ENCODE measurements at regions not wholly inside any gene's neighbourhood (a gene's known extent, or its start where the extent isn't known, plus 50 kb on each side); places are given as distances from the start of the nearest gene placed in this dataset.

DNA sequence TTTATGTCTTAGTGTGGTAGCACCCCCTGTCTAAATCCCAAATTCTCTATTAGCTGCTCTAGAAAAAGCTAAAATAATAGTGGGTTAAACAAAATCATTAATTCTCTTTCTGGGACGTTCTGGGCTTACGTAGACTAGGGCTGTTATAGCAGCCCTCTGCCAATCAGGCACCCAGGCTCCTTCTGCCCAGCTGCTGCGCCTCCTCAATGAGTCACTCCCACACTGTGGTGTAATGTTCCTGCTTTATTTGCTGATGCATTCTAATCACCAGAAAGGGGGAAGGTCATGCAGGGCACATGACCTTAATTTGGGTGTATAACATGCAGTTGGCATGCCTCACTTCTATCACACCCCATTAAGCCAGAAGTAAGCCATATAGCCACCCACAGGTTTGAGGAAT lies 294.5 kb downstream of the GALC start:
- Histone ChIP-seq H3K9me3 (ENCODE audit: control insufficient read depth, insufficient read depth, low read length) (peaks cover 17% of the 10 kb centered on the region), H2BK15ac (ENCODE audit: low read depth, low read length) (no peak overlapping the region), H3K18ac (ENCODE audit: low read depth, low read length) (no peak overlapping the region), H4K20me1 (ENCODE audit: insufficient read depth, low read length) (no peaks in the 10 kb centered on the region), H3K4me1 (ENCODE audit: control insufficient read depth, insufficient read depth, low read length) (no peaks in the 10 kb centered on the region), H3K4ac (ENCODE audit: low read depth, low read length) (no peak overlapping the region), H2AK5ac (ENCODE audit: low read depth, low read length) (no peak overlapping the region), H2BK120ac (ENCODE audit: low read depth, low read length) (no peak overlapping the region), H2AFZ (replicated peaks; ENCODE audit: low read length, poor library complexity) (no peak overlapping the region), H3K79me1 (ENCODE audit: low read depth in 1 of 2, low read length in 2 of 2) (no peaks in the 10 kb centered on the region), H3K9me1 (ENCODE audit: insufficient read depth, low read length) (no peaks in the 10 kb centered on the region), H3K27ac (ENCODE audit: insufficient read depth, low read length) (no peak overlapping the region), H2BK5ac (ENCODE audit: low read depth, low read length, poor library complexity, severe bottlenecking) (no peak overlapping the region), H3K27me3 (ENCODE audit: control insufficient read depth, insufficient read depth, low read length) (no peaks in the 10 kb centered on the region), H3K56ac (ENCODE audit: extremely low read depth, insufficient read depth, low read length) (no peak overlapping the region), H4K91ac (ENCODE audit: insufficient read depth, low read depth, low read length) (no peak overlapping the region), H4K8ac (ENCODE audit: low read depth in 2 of 2, low read length in 2 of 2) (no peak overlapping the region), H2AK9ac (replicated peaks; ENCODE audit: low read depth, low read length, poor library complexity) (no peak overlapping the region), H4K5ac (ENCODE audit: low read depth, low read length) (no peak overlapping the region), H3K9ac (ENCODE audit: low read depth, low read length) (no peak overlapping the region), H3K23ac (ENCODE audit: low read depth, low read length) (no peak overlapping the region), H3K14ac (replicated peaks; ENCODE audit: low read depth, low read length) (no peak overlapping the region), H3K36me3 (ENCODE audit: control insufficient read depth, insufficient read depth, low read length) (no peaks in the 10 kb centered on the region), H3K4me3 (ENCODE audit: insufficient read depth, low read depth, low read length) (no peak overlapping the region), H3K4me2 (ENCODE audit: low read depth, low read length) (no peak overlapping the region), H2BK20ac (ENCODE audit: low read depth, low read length) (no peak overlapping the region)
- CTCF ChIA-PET, result no interaction called here
- intact Hi-C loops (cut with micrococcal nuclease), result no loop called here
- WGBS, 2 experiments (ENCODE audit: extremely low coverage in 2 of 2, insufficient read length in 1 of 2), result no CpG with 5 or more reads among the region's 3 CpGs
- BruUV-seq (replicated peaks), result no TSS peak
- in situ Hi-C loops (cut with MboI; ENCODE audit: low sequenced_read_pairs), result no loop called here
- POLR2A ChIA-PET (ENCODE audit: unreplicated experiment), result no interaction called here
- no peak for DNase-seq
- dilution Hi-C loops (cut with HindIII; ENCODE audit: low sequenced_read_pairs, unreplicated experiment), result no loop called here
- ATAC-seq (ENCODE audit: low read depth), result no peak
- TF ChIP-seq CTCF (conservative IDR thresholded peaks at IDR 0.05; ENCODE audit: low read depth, low read length), result no peak
- no peak for TF ChIP-seq CEBPB (IDR thresholded peaks at IDR 0.05; ENCODE audit: low read depth, low read length)
- no peak for TF ChIP-seq ELK1 (IDR thresholded peaks at IDR 0.05; ENCODE audit: borderline replicate concordance, low read depth, low read length)
- TF ChIP-seq FOS (IDR thresholded peaks at IDR 0.05; ENCODE audit: low read depth, low read length), result no peak
- no peak for TF ChIP-seq MXI1 (IDR thresholded peaks at IDR 0.05; ENCODE audit: borderline replicate concordance, low read depth, low read length)

All from IMR-90 (cell line).